GM10266 (cell line): ENCODE measurements at regions not wholly inside any gene's neighbourhood (a gene's known extent, or its start where the extent isn't known, plus 50 kb on each side); places are given as distances from the start of the nearest gene placed in this dataset.
"Not testable (repeated sequence)": the region's sequence is repeated elsewhere in the genome, so short reads cannot be mapped to it uniquely, and the experiment has no call there.

Experiments
- DNase-seq: peaks from one replicate; pipeline ENCODE4 v3.0.0; 2012; ENCODE audit errors: extremely low spot score
- CTCF ChIP-seq: IDR thresholded peaks from 2 replicates; pipeline ENCODE4 v1.5.1; 2012; ENCODE audit warnings: mild to moderate bottlenecking, low read depth; ENCODE audit not compliant: control insufficient read depth, insufficient read depth; ENCODE audit errors: missing control alignments

- DNase-seq: peak; percentile 38
- TF ChIP-seq CTCF: peak; percentile 86
Measured at GRCh38 chr6:27608916-27609883, 136.3 kb upstream of the ZNF184 start.

GRCh38 chr6:27605401-27606342, 132.8 kb upstream of the ZNF184 start:
- TF ChIP-seq CTCF: no peak
- DNase-seq: peak; percentile 41

GRCh38 chr6:27604986-27605385, 132.1 kb upstream of the ZNF184 start:
- TF ChIP-seq CTCF: no peak
- no peak for DNase-seq

GRCh38 chr6:27601668-27602254, 128.9 kb upstream of the ZNF184 start:
- no peak for TF ChIP-seq CTCF
- no peak for DNase-seq

GRCh38 chr6:27599859-27600532, 127.1 kb upstream of the ZNF184 start:
- no peak for DNase-seq
- no peak for TF ChIP-seq CTCF

- not testable (repeated sequence) for DNase-seq
Measured at GRCh38 chr6:27597031-27597567, 124.2 kb upstream of the ZNF184 start.
